ENCODE measurements at regions not wholly inside any gene's neighbourhood (a gene's known extent, or its start where the extent isn't known, plus 50 kb on each side); places are given as distances from the start of the nearest gene placed in this dataset.

DNA sequence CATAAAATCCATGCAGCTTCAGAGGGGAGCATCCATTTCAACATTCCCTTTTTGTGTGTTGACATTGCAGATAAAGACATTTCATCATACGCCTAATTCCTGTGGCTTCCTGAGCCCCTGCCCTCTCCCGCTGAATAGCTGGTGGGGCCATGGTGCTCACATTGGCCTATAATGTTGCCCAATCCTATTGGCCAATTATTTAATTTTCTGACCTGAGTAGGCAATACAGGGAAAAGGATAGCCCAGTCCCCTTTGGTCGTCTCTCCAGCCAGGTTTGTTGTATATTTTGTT, 163.8 kb upstream of the MYCN start:
- Histone ChIP-seq H3K4me3 (no peak overlapping the region), H3K27me3 (no peaks in the 10 kb centered on the region), H3K4me1 (no peaks in the 10 kb centered on the region), H3K27ac (no peak overlapping the region), H3K9me3 (no peaks in the 10 kb centered on the region), H3K36me3 (no peaks in the 10 kb centered on the region)
- intact Hi-C loops (cut with DNase I; ENCODE audit: low total_unique reads) = no loop called here
- no peak for TF ChIP-seq POLR2A (IDR thresholded peaks at IDR 0.05)
- TF ChIP-seq, protein P1, sequence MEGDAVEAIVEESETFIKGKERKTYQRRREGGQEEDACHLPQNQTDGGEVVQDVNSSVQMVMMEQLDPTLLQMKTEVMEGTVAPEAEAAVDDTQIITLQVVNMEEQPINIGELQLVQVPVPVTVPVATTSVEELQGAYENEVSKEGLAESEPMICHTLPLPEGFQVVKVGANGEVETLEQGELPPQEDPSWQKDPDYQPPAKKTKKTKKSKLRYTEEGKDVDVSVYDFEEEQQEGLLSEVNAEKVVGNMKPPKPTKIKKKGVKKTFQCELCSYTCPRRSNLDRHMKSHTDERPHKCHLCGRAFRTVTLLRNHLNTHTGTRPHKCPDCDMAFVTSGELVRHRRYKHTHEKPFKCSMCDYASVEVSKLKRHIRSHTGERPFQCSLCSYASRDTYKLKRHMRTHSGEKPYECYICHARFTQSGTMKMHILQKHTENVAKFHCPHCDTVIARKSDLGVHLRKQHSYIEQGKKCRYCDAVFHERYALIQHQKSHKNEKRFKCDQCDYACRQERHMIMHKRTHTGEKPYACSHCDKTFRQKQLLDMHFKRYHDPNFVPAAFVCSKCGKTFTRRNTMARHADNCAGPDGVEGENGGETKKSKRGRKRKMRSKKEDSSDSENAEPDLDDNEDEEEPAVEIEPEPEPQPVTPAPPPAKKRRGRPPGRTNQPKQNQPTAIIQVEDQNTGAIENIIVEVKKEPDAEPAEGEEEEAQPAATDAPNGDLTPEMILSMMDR (IDR thresholded peaks at IDR 0.05) = no peak
- DNase-seq = no peak

DNA sequence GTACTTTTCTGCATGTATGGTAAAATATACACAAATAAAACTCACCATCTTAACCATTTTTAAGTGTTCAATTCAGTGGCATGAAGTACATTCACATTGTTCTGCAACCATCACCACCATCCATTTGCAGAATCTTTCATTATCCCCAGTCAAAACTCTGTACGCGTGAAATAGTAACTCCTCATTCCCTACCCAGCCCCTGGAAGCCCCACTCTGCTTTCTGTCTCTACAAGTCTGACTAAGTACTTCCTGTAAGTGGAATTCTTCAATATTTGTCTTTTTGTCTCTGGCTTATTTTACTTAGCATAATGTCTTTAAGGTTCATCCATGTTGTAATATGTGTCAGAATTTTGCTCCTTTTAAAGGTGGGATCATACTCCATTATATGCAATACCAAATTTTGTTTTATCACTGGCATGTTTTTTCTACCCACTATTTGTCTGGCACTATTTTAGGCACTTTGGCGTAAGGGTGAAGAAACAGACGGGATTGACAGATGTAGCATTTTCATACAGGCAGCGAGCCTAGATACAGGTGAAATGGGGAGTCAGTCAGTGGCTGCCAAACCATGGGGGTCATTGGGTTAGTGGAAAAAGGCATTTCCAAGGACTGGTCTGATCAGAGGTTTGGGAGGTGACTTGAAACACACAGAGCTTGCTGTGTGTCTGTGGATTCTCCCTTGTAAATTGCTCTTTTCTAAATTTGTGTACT, 163.2 kb upstream of the MYCN start:
- Histone ChIP-seq H3K4me1 (no peaks in the 10 kb centered on the region), H3K27me3 (no peaks in the 10 kb centered on the region), H3K9me3 (no peaks in the 10 kb centered on the region), H3K4me3 (no peak overlapping the region), H3K36me3 (no peaks in the 10 kb centered on the region), H3K27ac (no peak overlapping the region)
- no peak for DNase-seq
- intact Hi-C loops (cut with DNase I; ENCODE audit: low total_unique reads) = no loop called here
- TF ChIP-seq, protein P1 (IDR thresholded peaks at IDR 0.05) = no peak
- no peak for TF ChIP-seq POLR2A (IDR thresholded peaks at IDR 0.05)

DNA sequence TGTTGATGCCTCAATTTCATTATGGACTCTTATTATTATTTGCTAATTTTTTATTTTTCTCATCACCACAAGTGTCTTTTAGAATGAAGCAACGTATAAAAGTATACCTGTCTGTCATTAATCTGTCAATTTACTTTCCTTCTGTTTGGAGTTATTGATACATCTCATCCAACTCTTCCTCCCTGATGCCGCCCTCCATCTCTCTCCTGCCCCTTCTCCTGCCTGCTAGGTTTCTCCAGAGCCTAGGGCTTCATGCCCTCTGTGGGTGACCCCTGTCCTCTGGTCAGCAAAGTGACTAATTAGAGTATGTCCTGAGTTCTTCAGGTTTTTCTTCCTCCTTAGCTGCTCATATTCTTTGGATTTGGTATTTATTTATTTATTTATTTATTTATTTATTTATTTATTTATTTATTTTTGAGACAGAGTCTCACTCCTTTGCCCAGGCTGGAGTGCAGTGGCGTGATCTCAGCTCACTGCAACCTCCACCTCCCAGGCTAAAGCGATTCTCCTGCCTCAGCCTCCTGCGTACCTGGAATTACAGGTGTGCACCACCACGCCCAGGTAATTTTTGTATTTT, 162.5 kb upstream of the MYCN start:
- Histone ChIP-seq H3K36me3 (no peaks in the 10 kb centered on the region), H3K4me3 (no peak overlapping the region), H3K4me1 (no peaks in the 10 kb centered on the region), H3K27ac (no peak overlapping the region), H3K9me3 (no peaks in the 10 kb centered on the region), H3K27me3 (no peaks in the 10 kb centered on the region)
- TF ChIP-seq, protein P1 (IDR thresholded peaks at IDR 0.05) = no peak
- no peak for TF ChIP-seq POLR2A (IDR thresholded peaks at IDR 0.05)
- intact Hi-C loops (cut with DNase I; ENCODE audit: low total_unique reads) = no loop called here
- DNase-seq = no peak

DNA sequence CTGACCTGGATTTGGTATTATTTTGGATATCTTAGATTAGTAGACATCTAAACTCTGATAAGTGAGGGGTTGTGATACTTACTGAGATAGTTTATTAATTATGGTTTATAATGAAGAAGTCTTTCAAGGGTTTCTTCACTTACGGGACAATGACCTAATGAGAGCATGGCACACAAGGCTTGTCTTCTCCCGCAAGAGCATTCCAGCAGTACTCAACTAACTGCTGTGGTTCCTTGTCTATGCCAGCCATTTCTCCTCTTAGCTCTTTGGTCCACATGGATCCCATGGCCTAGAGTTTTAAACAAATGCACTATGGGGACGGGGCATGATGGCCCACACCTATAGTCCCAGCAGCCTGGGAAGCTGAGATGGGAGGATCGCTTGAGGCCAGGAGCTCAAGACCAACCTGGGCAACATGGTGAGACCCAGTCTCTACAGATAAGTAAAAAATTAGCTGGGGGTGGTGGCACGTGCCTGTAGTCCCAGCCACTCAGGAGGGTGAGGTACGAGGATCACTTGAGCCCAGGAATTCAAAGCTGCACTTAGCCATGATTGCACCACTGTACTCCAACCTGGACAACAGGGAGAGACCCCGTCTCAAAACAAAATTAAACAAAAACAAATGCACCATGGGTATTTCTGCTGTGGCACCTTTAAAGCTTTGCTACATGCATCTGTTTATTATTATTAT, 161.7 kb upstream of the MYCN start:
- intact Hi-C loops (cut with DNase I; ENCODE audit: low total_unique reads) = no loop called here
- TF ChIP-seq, protein P1 (IDR thresholded peaks at IDR 0.05) = no peak
- no peak for TF ChIP-seq POLR2A (IDR thresholded peaks at IDR 0.05)
- no peak for DNase-seq
- Histone ChIP-seq H3K4me3 (no peak overlapping the region), H3K4me1 (no peaks in the 10 kb centered on the region), H3K27me3 (no peaks in the 10 kb centered on the region), H3K9me3 (no peaks in the 10 kb centered on the region), H3K27ac (no peak overlapping the region), H3K36me3 (no peaks in the 10 kb centered on the region)

DNA sequence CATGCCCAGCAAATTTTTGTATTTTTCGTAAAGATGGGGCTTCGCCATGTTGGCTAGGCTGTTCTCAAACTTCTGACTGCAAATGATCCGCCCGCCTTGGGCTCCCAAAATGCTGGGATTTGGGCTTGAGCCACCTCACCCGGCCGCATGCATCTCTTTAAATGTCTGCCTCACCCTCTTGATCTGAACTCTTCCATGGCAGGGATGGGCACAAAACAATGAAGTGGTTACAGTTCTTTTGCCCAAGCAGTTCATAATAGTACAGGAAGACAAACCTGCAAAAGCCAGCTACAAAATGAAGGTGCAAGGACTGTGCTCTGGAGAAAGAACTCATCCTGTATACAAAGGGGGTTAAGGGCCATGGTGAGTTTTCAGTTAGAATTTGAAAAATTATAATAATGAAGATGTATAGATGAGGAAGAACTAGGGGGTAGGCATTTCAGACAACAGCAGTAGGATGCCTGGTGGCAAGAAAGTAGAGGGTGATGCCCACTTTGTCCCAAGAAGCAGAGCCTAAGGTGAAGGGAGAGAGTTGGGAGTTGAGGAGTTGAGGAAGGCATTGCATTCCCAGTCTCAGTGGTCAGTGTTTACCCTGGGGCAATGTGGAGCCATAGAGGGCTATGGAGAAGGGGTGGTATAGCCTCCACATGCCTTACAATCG, 160.8 kb upstream of the MYCN start:
- TF ChIP-seq POLR2A (IDR thresholded peaks at IDR 0.05) = no peak
- TF ChIP-seq, protein P1 (IDR thresholded peaks at IDR 0.05) = no peak
- no peaks in the 10 kb centered on the region for H3K9me3 ChIP-seq
- H3K4me1 ChIP-seq = no peaks in the 10 kb centered on the region
- no peak overlapping the region for H3K27ac ChIP-seq
- no peak overlapping the region for H3K4me3 ChIP-seq
- H3K36me3 ChIP-seq = no peaks in the 10 kb centered on the region
- intact Hi-C loops (cut with DNase I; ENCODE audit: low total_unique reads) = no loop called here
- H3K27me3 ChIP-seq = no peaks in the 10 kb centered on the region
- DNase-seq = no peak

Measured in uterus (tissue), 3 donors.